Fibroblast of lung (primary cell): ENCODE measurements at regions not wholly inside any gene's neighbourhood (a gene's known extent, or its start where the extent isn't known, plus 50 kb on each side); places are given as distances from the start of the nearest gene placed in this dataset.

Experiments used
- EZH2 ChIP-seq: IDR thresholded peaks from 2 replicates; pipeline ENCODE4 v1.5.1; 2012; ENCODE audit warnings: low read length, control low read depth, mild to moderate bottlenecking; ENCODE audit errors: missing control alignments
- TF ChIP-seq, protein P1 (sequence below), 2 donors: IDR thresholded peaks in 1 of 2; conservative IDR thresholded peaks in 1 of 2; 1 replicate in 1 of 2; 2 replicates in 1 of 2; pipeline ENCODE4 v1.5.1; 2011 to 2012; ENCODE audit warnings: low read length in 2 of 2, control low read depth in 1 of 2, inconsistent platforms in 1 of 2, low read depth in 1 of 2, mild to moderate bottlenecking in 1 of 2

DNA sequence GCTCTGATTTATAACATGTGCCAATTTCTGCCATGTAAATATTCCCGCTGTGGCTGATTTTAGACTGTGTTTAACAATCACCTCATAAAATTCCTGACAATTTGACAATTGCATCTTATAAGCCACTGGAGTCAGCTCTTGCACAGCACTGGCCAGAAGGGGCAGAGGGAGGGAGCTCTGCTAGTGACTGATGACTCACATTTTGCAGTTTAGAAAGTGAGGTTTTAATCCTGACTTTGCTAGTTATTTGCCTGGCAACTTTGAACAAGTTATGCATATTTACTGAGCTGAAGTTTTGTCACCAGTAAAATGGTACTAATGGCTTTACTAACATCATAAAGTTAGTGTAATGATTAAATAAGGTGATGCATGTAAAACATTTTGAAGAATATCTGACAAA is 452.3 kb downstream of the CNTNAP4 start:
- TF ChIP-seq, protein P1, sequence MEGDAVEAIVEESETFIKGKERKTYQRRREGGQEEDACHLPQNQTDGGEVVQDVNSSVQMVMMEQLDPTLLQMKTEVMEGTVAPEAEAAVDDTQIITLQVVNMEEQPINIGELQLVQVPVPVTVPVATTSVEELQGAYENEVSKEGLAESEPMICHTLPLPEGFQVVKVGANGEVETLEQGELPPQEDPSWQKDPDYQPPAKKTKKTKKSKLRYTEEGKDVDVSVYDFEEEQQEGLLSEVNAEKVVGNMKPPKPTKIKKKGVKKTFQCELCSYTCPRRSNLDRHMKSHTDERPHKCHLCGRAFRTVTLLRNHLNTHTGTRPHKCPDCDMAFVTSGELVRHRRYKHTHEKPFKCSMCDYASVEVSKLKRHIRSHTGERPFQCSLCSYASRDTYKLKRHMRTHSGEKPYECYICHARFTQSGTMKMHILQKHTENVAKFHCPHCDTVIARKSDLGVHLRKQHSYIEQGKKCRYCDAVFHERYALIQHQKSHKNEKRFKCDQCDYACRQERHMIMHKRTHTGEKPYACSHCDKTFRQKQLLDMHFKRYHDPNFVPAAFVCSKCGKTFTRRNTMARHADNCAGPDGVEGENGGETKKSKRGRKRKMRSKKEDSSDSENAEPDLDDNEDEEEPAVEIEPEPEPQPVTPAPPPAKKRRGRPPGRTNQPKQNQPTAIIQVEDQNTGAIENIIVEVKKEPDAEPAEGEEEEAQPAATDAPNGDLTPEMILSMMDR (conservative IDR thresholded peaks at IDR 0.05 in 1 of 2, IDR thresholded peaks at IDR 0.05 in 1 of 2; ENCODE audit: low read depth in 1 of 2, low read length in 2 of 2) = no peak
- no peak for TF ChIP-seq EZH2
